Neural cell (in vitro differentiated cells): ENCODE measurements at regions not wholly inside any gene's neighbourhood (a gene's known extent, or its start where the extent isn't known, plus 50 kb on each side); places are given as distances from the start of the nearest gene placed in this dataset.

ENCODE experiments used
- H2AFZ ChIP-seq: fragments of 200-600, 300-800 bp; sonication (generic), shearing (Covaris generic); 2 replicates; pipeline ENCODE4 v1.6.0; 2014; ENCODE audit warnings: low read depth, mild to moderate bottlenecking, antibody characterized with exemption, low read length, moderate library complexity
- H3F3A ChIP-seq: fragments of 200-600 bp; shearing (Covaris generic); 2 replicates; pipeline ENCODE4 v1.6.1; 2016; ENCODE audit warnings: mild to moderate bottlenecking, moderate library complexity, mixed read lengths, antibody characterized with exemption, low read length; ENCODE audit not compliant: insufficient read depth, poor library complexity, severe bottlenecking
- H3K27ac ChIP-seq: fragments of 200-600, 300-800 bp; sonication (generic), shearing (Covaris generic); 2 replicates; pipeline ENCODE4 v1.5.1; 2014; ENCODE audit warnings: mild to moderate bottlenecking, low read length, moderate library complexity
- H3K27me3 ChIP-seq: fragments of 300-800, 200-600 bp; sonication (generic), shearing (Covaris generic); 2 replicates; pipeline ENCODE4 v1.6.0; 2014; ENCODE audit warnings: mild to moderate bottlenecking, low read depth, low read length, moderate library complexity; ENCODE audit not compliant: insufficient read depth
- H3K36me3 ChIP-seq: fragments of 300-800, 200-600 bp; sonication (generic), shearing (Covaris generic); 2 replicates; pipeline ENCODE4 v1.5.1; 2014; ENCODE audit warnings: mild to moderate bottlenecking, antibody characterized with exemption, low read length, moderate library complexity; ENCODE audit not compliant: insufficient read depth
- H3K4me2 ChIP-seq: fragments of 300-800, 200-600 bp; sonication (generic), shearing (Covaris generic); 2 replicates; pipeline ENCODE4 v1.6.0; 2014; ENCODE audit warnings: mild to moderate bottlenecking, low read length
- H3K4me3 ChIP-seq: fragments of 300-800, 200-600 bp; sonication (generic), shearing (Covaris generic); 2 replicates; pipeline ENCODE4 v1.5.1; 2014; ENCODE audit warnings: mild to moderate bottlenecking, low read length, moderate library complexity
- H3K79me2 ChIP-seq: fragments of 200-600 bp; shearing (Covaris generic); replicated peaks from 2 replicates; pipeline ENCODE4 v1.6.0; 2014; ENCODE audit warnings: mild to moderate bottlenecking, low read length, moderate library complexity; ENCODE audit not compliant: insufficient read depth
- H3K9ac ChIP-seq: fragments of 300-800, 200-600 bp; sonication (generic), shearing (Covaris generic); 2 replicates; pipeline ENCODE4 v1.6.1; 2016; ENCODE audit warnings: mild to moderate bottlenecking, low read length, mixed read lengths
- H3K9me2 ChIP-seq: fragments of 200-600 bp; shearing (Covaris generic); 2 replicates; pipeline ENCODE4 v1.6.1; 2016; ENCODE audit warnings: mild to moderate bottlenecking, low read length, mixed read lengths; ENCODE audit not compliant: insufficient read depth
- H3K9me3 ChIP-seq: fragments of 200-600, 300-800 bp; sonication (generic), shearing (Covaris generic); 2 replicates; pipeline ENCODE4 v1.6.1; 2016; ENCODE audit warnings: mild to moderate bottlenecking, mixed run types, low read length, moderate library complexity, mixed read lengths
- H4K20me1 ChIP-seq: fragments of 200-600 bp; shearing (Covaris generic); 2 replicates; pipeline ENCODE4 v1.6.1; 2016; ENCODE audit warnings: mild to moderate bottlenecking, mixed run types; ENCODE audit not compliant: insufficient read depth
- CTCF ChIP-seq: fragments of 450-650 bp; IDR thresholded peaks from 2 replicates; pipeline ENCODE4 v1.5.1; 2014; ENCODE audit warnings: antibody characterized with exemption, mild to moderate bottlenecking, moderate library complexity; ENCODE audit not compliant: poor library complexity, severe bottlenecking
- EP300 ChIP-seq: fragments of 450-650 bp; conservative IDR thresholded peaks from 2 replicates; pipeline ENCODE4 v1.6.1; 2014; ENCODE audit warnings: antibody characterized with exemption, mild to moderate bottlenecking, moderate library complexity; ENCODE audit not compliant: poor library complexity, severe bottlenecking
- EZH2 ChIP-seq: fragments of 200-600, 300-800 bp; shearing (Covaris generic), sonication (generic); IDR thresholded peaks from 2 replicates; pipeline ENCODE4 v1.6.1; 2014; ENCODE audit warnings: antibody characterized with exemption, low read length, borderline replicate concordance, mild to moderate bottlenecking; ENCODE audit not compliant: insufficient read depth, poor library complexity, severe bottlenecking
- MXI1 ChIP-seq: fragments of 450-650 bp; conservative IDR thresholded peaks from 2 replicates; pipeline ENCODE4 v1.6.1; 2014; ENCODE audit warnings: antibody characterized with exemption, mild to moderate bottlenecking; ENCODE audit not compliant: poor library complexity, severe bottlenecking
- POLR2AphosphoS5 ChIP-seq: IDR thresholded peaks from 2 replicates; pipeline ENCODE4 v1.6.1; 2012
- RAD21 ChIP-seq: fragments of 450-650 bp; conservative IDR thresholded peaks from 2 replicates; pipeline ENCODE4 v1.6.1; 2014; ENCODE audit warnings: antibody characterized with exemption, mild to moderate bottlenecking, moderate library complexity
- REST ChIP-seq: IDR thresholded peaks from 2 replicates; pipeline ENCODE4 v1.6.1; 2012; ENCODE audit warnings: borderline replicate concordance
- SMC3 ChIP-seq: fragments of 450-650 bp; conservative IDR thresholded peaks from 2 replicates; pipeline ENCODE4 v1.6.1; 2014; ENCODE audit warnings: antibody characterized with exemption, mild to moderate bottlenecking, moderate library complexity; ENCODE audit not compliant: poor library complexity
- TAF1 ChIP-seq: IDR thresholded peaks from 2 replicates; pipeline ENCODE4 v1.6.1; 2012; ENCODE audit warnings: low read depth

- no peak overlapping the region for H2AFZ ChIP-seq
- no peak overlapping the region for H3K27ac ChIP-seq
- TF ChIP-seq EZH2 (no peak), SMC3 (no peak), RAD21 (no peak), EP300 (no peak), MXI1 (no peak), POLR2AphosphoS5 (no peak), REST (no peak), CTCF (no peak), TAF1 (no peak)
- H3K9ac ChIP-seq: no peak overlapping the region
- no peak overlapping the region for H3K4me3 ChIP-seq
- H3K36me3 ChIP-seq: no peaks in the 10 kb centered on the region
- no peak overlapping the region for H3K4me2 ChIP-seq
- H3K9me2 ChIP-seq: no peaks in the 10 kb centered on the region
- no peaks in the 10 kb centered on the region for H3K9me3 ChIP-seq
- H3F3A ChIP-seq: no peaks in the 10 kb centered on the region
- H3K79me2 ChIP-seq: no peaks in the 10 kb centered on the region
- no peaks in the 10 kb centered on the region for H3K27me3 ChIP-seq
- H4K20me1 ChIP-seq: no peaks in the 10 kb centered on the region
Observed at GRCh38 chr10:28744069-28744768, 66.9 kb downstream of the BAMBI start.

GRCh38 chr10:28754930-28755718 is 77.8 kb downstream of the BAMBI start:
- H3F3A ChIP-seq: no peaks in the 10 kb centered on the region
- H3K36me3 ChIP-seq: no peaks in the 10 kb centered on the region
- H3K4me3 ChIP-seq: no peak overlapping the region
- TF ChIP-seq REST: no peak
- no peak for TF ChIP-seq TAF1
- TF ChIP-seq POLR2AphosphoS5: no peak
- no peak for TF ChIP-seq MXI1
- TF ChIP-seq EP300: no peak
- TF ChIP-seq CTCF: no peak
- no peak for TF ChIP-seq SMC3
- TF ChIP-seq EZH2: no peak
- TF ChIP-seq RAD21: no peak
- H3K4me2 ChIP-seq: no peak overlapping the region
- H4K20me1 ChIP-seq: no peaks in the 10 kb centered on the region
- no peaks in the 10 kb centered on the region for H3K9me3 ChIP-seq
- H3K9me2 ChIP-seq: no peaks in the 10 kb centered on the region
- H2AFZ ChIP-seq: no peak overlapping the region
- H3K9ac ChIP-seq: no peak overlapping the region
- H3K79me2 ChIP-seq: no peaks in the 10 kb centered on the region
- no peaks in the 10 kb centered on the region for H3K27me3 ChIP-seq
- no peak overlapping the region for H3K27ac ChIP-seq
